ENCODE measurements at regions not wholly inside any gene's neighbourhood (a gene's known extent, or its start where the extent isn't known, plus 50 kb on each side); places are given as distances from the start of the nearest gene placed in this dataset.

- POLR2A ChIA-PET (ENCODE audit: partially characterized antibody), result interaction anchor here (0.6 kb wide), 1 partner anchor 59 kb away, joined by 3 read pairs; no protein-coding TSS in a partner anchor
- no peaks in the 10 kb centered on the region for H4K20me1 ChIP-seq (replicated peaks in 1 of 2; ENCODE audit: control insufficient read depth in 1 of 2, insufficient read depth in 2 of 2, low read length in 2 of 2)
- DNase-seq (ENCODE audit: low read depth in 1 of 2, low spot score in 2 of 2), result no peak
- no peak for TF ChIP-seq KDM1A (IDR thresholded peaks at IDR 0.05; ENCODE audit: borderline replicate concordance, low read length)
- TF ChIP-seq CBX5 (IDR thresholded peaks at IDR 0.05; ENCODE audit: low read depth, low read length), result no peak
- TF ChIP-seq EZH2 (IDR thresholded peaks at IDR 0.05; ENCODE audit: low read depth, low read length, severe bottlenecking), result no peak
- no peak for TF ChIP-seq HDAC2 (IDR thresholded peaks at IDR 0.05; ENCODE audit: borderline replicate concordance in 1 of 2, low read depth in 2 of 2, low read length in 2 of 2)
- TF ChIP-seq POLR2AphosphoS5 (IDR thresholded peaks at IDR 0.05; ENCODE audit: low read depth, low read length), result no peak
- TF ChIP-seq GTF2F1 (IDR thresholded peaks at IDR 0.05; ENCODE audit: borderline replicate concordance, low read depth, low read length), result no peak
- no peak for TF ChIP-seq POLR2A (IDR thresholded peaks at IDR 0.05; ENCODE audit: control extremely low read depth in 1 of 2, low read depth in 2 of 2, low read length in 2 of 2)
- TF ChIP-seq TAF7 (optimal IDR thresholded peaks at IDR 0.05; ENCODE audit: borderline replicate concordance, low read depth, low read length), result no peak
- TF ChIP-seq BRCA1 (IDR thresholded peaks at IDR 0.05; ENCODE audit: low read depth, low read length), result no peak
- TF ChIP-seq CBX8 (IDR thresholded peaks at IDR 0.05; ENCODE audit: borderline replicate concordance, low read depth, low read length), result no peak
- no peak for TF ChIP-seq CREB1 (IDR thresholded peaks at IDR 0.05)
- TF ChIP-seq ATF2 (IDR thresholded peaks at IDR 0.05; ENCODE audit: low read length), result no peak
Observed at GRCh38 chr1:58922302-58923089, 138.6 kb upstream of the JUN start.

More at GRCh38 chr1:58922302-58923089, 138.6 kb upstream of the JUN start:
- Histone ChIP-seq H2BK5ac (ENCODE audit: low read depth, low read length) (no peak overlapping the region), H3K4ac (replicated peaks; ENCODE audit: insufficient read length, low read depth, low read length) (no peak overlapping the region), H3K23ac (ENCODE audit: insufficient read length) (no peak overlapping the region), H2AK5ac (ENCODE audit: low read depth, low read length) (no peak overlapping the region), H2BK12ac (ENCODE audit: low read depth, low read length) (no peak overlapping the region), H4K8ac (ENCODE audit: extremely low read depth, insufficient read depth, low read length) (no peak overlapping the region), H3K4me2 (ENCODE audit: insufficient read depth in 1 of 2, low read depth in 2 of 2, low read length in 2 of 2) (no peak overlapping the region), H3K27ac (ENCODE audit: low read depth, low read length) (no peak overlapping the region), H3K56ac (replicated peaks; ENCODE audit: insufficient read length, low read depth, low read length) (no peak overlapping the region), H3K4me1 (replicated peaks in 1 of 4; ENCODE audit: control insufficient read depth in 3 of 4, insufficient read depth in 4 of 4, low read length in 3 of 4) (no peaks in the 10 kb centered on the region), H3K9me3 (ENCODE audit: insufficient read depth in 2 of 2, low read depth in 1 of 2, low read length in 1 of 2) (no peaks in the 10 kb centered on the region), H3K27me3 (replicated peaks in 1 of 4; ENCODE audit: control insufficient read depth in 3 of 4, extremely low read depth in 1 of 4, insufficient read depth in 3 of 4, low read length in 3 of 4) (no peaks in the 10 kb centered on the region), H3K4me3 (ENCODE audit: extremely low read depth in 1 of 4, insufficient read depth in 2 of 4, low read depth in 3 of 4, low read length in 4 of 4) (no peak overlapping the region), H3K36me3 (ENCODE audit: control insufficient read depth in 2 of 4, insufficient read depth in 4 of 4, low read length in 3 of 4) (no peaks in the 10 kb centered on the region), H2BK20ac (ENCODE audit: low read length) (no peak overlapping the region), H4K5ac (ENCODE audit: insufficient read length, low read depth, low read length) (no peak overlapping the region), H2BK15ac (ENCODE audit: low read length) (no peak overlapping the region), H3K18ac (ENCODE audit: extremely low read depth, low read length) (no peak overlapping the region), H3K9ac (replicated peaks in 1 of 4; ENCODE audit: extremely low read depth in 1 of 4, low read depth in 3 of 4, low read length in 3 of 4) (no peak overlapping the region), H3K79me1 (ENCODE audit: low read depth, low read length) (no peaks in the 10 kb centered on the region), H3K23me2 (ENCODE audit: low read depth, low read length) (no peaks in the 10 kb centered on the region; the same call in 1 of the 2 replicates), H3K14ac (ENCODE audit: insufficient read length) (no peak overlapping the region), H4K91ac (replicated peaks; ENCODE audit: insufficient read length, low read length) (no peak overlapping the region), H3K79me2 (ENCODE audit: control insufficient read depth in 1 of 2, insufficient read depth in 2 of 2, low read length in 2 of 2) (no peaks in the 10 kb centered on the region), H2BK120ac (replicated peaks; ENCODE audit: low read depth, low read length) (no peak overlapping the region), H2AFZ (ENCODE audit: low read length) (no peak overlapping the region)
- WGBS, 2 experiments (ENCODE audit: extremely low coverage in 1 of 2, insufficient coverage in 1 of 2, insufficient read length in 1 of 2, insufficient replicate concordance in 2 of 2, low coverage in 1 of 2, low lambda C conversion rate in 2 of 2, missing lambda C conversion rate in 1 of 2), result 89% methylated on average over 11 of the region's 13 CpGs; no CpG with 5 or more reads in 1 of the 2 experiments
- FAIRE-seq, result no peak
- CTCF ChIA-PET (ENCODE audit: partially characterized antibody), result interaction anchor here (0.6 to 0.9 kb wide), 2 partner anchors 10 to 1760 kb away, joined by 3 read pairs; no protein-coding TSS in a partner anchor

Data from H1 (cell line).